Brain microvascular endothelial cell (primary cell): ENCODE measurements at regions not wholly inside any gene's neighbourhood (a gene's known extent, or its start where the extent isn't known, plus 50 kb on each side); places are given as distances from the start of the nearest gene placed in this dataset.
"Not testable (repeated sequence)": the region's sequence is repeated elsewhere in the genome, so short reads cannot be mapped to it uniquely, and the experiment has no call there.

ENCODE experiments used
- DNase-seq: peaks from one replicate; pipeline ENCODE4 v3.0.0-alpha.2; 2020
- H3K27ac ChIP-seq: fragments of 250-450 bp; sonication (Bioruptor Pico); 2 replicates; pipeline ENCODE4 v1.5.1; 2020; ENCODE audit warnings: mild to moderate bottlenecking, moderate library complexity
- H3K27me3 ChIP-seq: fragments of 250-450 bp; sonication (Bioruptor Pico); replicated peaks from 2 replicates; pipeline ENCODE4 v1.5.1; 2020; ENCODE audit warnings: mild to moderate bottlenecking
- H3K36me3 ChIP-seq: fragments of 250-450 bp; sonication (Bioruptor Pico); replicated peaks from 2 replicates; pipeline ENCODE4 v1.5.1; 2020; ENCODE audit warnings: mild to moderate bottlenecking
- H3K4me3 ChIP-seq: 2 replicates; pipeline ENCODE4 v1.5.1; 2011; ENCODE audit warnings: low read depth, mild to moderate bottlenecking, control low read depth, low read length, moderate library complexity
- CTCF ChIP-seq: IDR thresholded peaks from 2 replicates; pipeline ENCODE4 v1.5.1; 2011; ENCODE audit warnings: low read depth, mild to moderate bottlenecking, moderate library complexity, low read length, control low read depth, inconsistent platforms; ENCODE audit errors: missing control alignments
- in situ Hi-C: cut with HindIII; loops from 2 replicates; pipeline ENCODE4 v1.10.0; 2017; ENCODE audit warnings: low sequenced_read_pairs, low pct_ligation_motif_present

- H3K36me3 ChIP-seq, result no peaks in the 10 kb centered on the region
- TF ChIP-seq CTCF, result no peak
- no peak for DNase-seq
- no peaks in the 10 kb centered on the region for H3K27me3 ChIP-seq
- in situ Hi-C loops, result no loop called here
- H3K4me3 ChIP-seq, result no peak overlapping the region
- H3K27ac ChIP-seq, result no peak overlapping the region
These were observed 186.7 kb downstream of the NFKBIZ start for GRCh38 chr3:102036017-102036416.

GRCh38 chr3:102036472-102036871, 187.2 kb downstream of the NFKBIZ start:
- in situ Hi-C loops, result no loop called here
- no peaks in the 10 kb centered on the region for H3K36me3 ChIP-seq
- no peak for DNase-seq
- TF ChIP-seq CTCF, result no peak
- no peaks in the 10 kb centered on the region for H3K27me3 ChIP-seq
- H3K4me3 ChIP-seq, result no peak overlapping the region
- no peak overlapping the region for H3K27ac ChIP-seq

- no peaks in the 10 kb centered on the region for H3K27me3 ChIP-seq
- no peak overlapping the region for H3K27ac ChIP-seq
- H3K36me3 ChIP-seq, result no peaks in the 10 kb centered on the region
- no peak for DNase-seq
- no peak for TF ChIP-seq CTCF
- H3K4me3 ChIP-seq, result no peak overlapping the region
- in situ Hi-C loops, result no loop called here
These were observed 187.9 kb downstream of the NFKBIZ start for GRCh38 chr3:102037209-102037608.

GRCh38 chr3:102037791-102038190, 188.5 kb downstream of the NFKBIZ start:
- Histone ChIP-seq H3K4me3 (no peak overlapping the region), H3K27me3 (no peaks in the 10 kb centered on the region), H3K27ac (no peak overlapping the region), H3K36me3 (no peaks in the 10 kb centered on the region)
- DNase-seq, result no peak
- in situ Hi-C loops, result no loop called here
- TF ChIP-seq CTCF, result no peak

GRCh38 chr3:102038477-102039142, 189.3 kb downstream of the NFKBIZ start:
- Histone ChIP-seq H3K4me3 (no peak overlapping the region), H3K27ac (no peak overlapping the region), H3K27me3 (no peaks in the 10 kb centered on the region), H3K36me3 (no peaks in the 10 kb centered on the region)
- no peak for TF ChIP-seq CTCF
- DNase-seq, result no peak
- in situ Hi-C loops, result no loop called here

DNA sequence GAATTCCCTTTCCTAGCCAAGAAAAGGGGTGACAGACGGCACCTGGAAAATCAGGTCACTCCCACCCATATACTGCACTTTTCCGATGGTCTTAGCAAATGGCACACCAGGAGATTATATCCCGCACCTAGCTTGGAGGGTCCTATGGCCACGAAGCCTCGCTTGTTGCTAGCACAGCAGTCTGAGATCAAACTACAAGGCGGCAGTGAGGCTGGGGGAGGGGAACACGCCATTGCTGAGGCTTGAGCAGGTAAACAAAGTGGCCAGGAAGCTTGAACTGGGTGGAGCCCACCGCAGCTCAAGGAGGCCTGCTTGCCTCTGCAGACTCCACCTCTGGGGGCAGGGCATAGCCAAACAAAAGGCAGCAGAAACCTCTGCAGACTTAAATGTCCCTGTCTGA, 190.8 kb downstream of the NFKBIZ start:
- H3K27ac ChIP-seq, H3K4me3 ChIP-seq, in situ Hi-C loops, DNase-seq, H3K27me3 ChIP-seq, H3K36me3 ChIP-seq: not testable (repeated sequence)
